SK-N-SH treated with all-trans-retinoic acid at 6 μM for 48 hours (cell line): ENCODE measurements at regions not wholly inside any gene's neighbourhood (a gene's known extent, or its start where the extent isn't known, plus 50 kb on each side); places are given as distances from the start of the nearest gene placed in this dataset.

Experiments
- ISL1 ChIP-seq: fragments of 250-450 bp; sonication (Bioruptor Pico); IDR thresholded peaks from 2 replicates; pipeline ENCODE4 v2.1.2; 2022; ENCODE audit warnings: mild to moderate bottlenecking, moderate library complexity
- OSR1 ChIP-seq: fragments of 250-450 bp; sonication (Bioruptor Pico); IDR thresholded peaks from 2 replicates; pipeline ENCODE4 v1.8.0; 2022; ENCODE audit warnings: moderate library complexity, mild to moderate bottlenecking, inconsistent platforms
- PPARA ChIP-seq: fragments of 250-450 bp; sonication (Bioruptor Pico); IDR thresholded peaks from 2 replicates; pipeline ENCODE4 v1.5.0; 2020; ENCODE audit warnings: mild to moderate bottlenecking, borderline replicate concordance
- RARB ChIP-seq: fragments of 250-450 bp; sonication (Bioruptor Pico); IDR thresholded peaks from 2 replicates; pipeline ENCODE4 v1.8.0; 2021; ENCODE audit warnings: mild to moderate bottlenecking, moderate library complexity
- SNAI2 ChIP-seq: fragments of 250-450 bp; sonication (Bioruptor Pico); IDR thresholded peaks from 2 replicates; pipeline ENCODE4 v1.5.0; 2020; ENCODE audit warnings: mild to moderate bottlenecking, moderate library complexity
- ZFP3 ChIP-seq: fragments of 250-450 bp; sonication (Bioruptor Pico); IDR thresholded peaks from 2 replicates; pipeline ENCODE4 v1.5.0; 2020; ENCODE audit warnings: mild to moderate bottlenecking, moderate library complexity
- ZFP30 ChIP-seq: fragments of 450-650 bp; formaldehyde crosslinking; IDR thresholded peaks from 2 replicates; pipeline ENCODE4 v1.5.0; 2022; ENCODE audit warnings: mild to moderate bottlenecking, moderate library complexity
- ZNF565 ChIP-seq: fragments of 450-650 bp; formaldehyde crosslinking; conservative IDR thresholded peaks from 2 replicates; pipeline ENCODE4 v1.5.0; 2020; ENCODE audit warnings: low read depth, mild to moderate bottlenecking, moderate library complexity
- ZNF70 ChIP-seq: fragments of 450-650 bp; formaldehyde crosslinking; IDR thresholded peaks from 2 replicates; pipeline ENCODE4 v1.5.0; 2020; ENCODE audit warnings: mild to moderate bottlenecking, moderate library complexity
- TF ChIP-seq, protein P1 (sequence below): fragments of 250-450 bp; sonication (Bioruptor Pico); IDR thresholded peaks from 2 replicates; pipeline ENCODE4 v1.5.1; 2021; ENCODE audit warnings: mild to moderate bottlenecking, moderate library complexity
- TF ChIP-seq, protein P2 (sequence below): fragments of 250-450 bp; sonication (Bioruptor Pico); IDR thresholded peaks from 2 replicates; pipeline ENCODE4 v1.5.0; 2020; ENCODE audit warnings: mild to moderate bottlenecking, moderate library complexity
- TF ChIP-seq, protein P3 (sequence below): fragments of 250-450 bp; sonication (Bioruptor Pico); IDR thresholded peaks from 2 replicates; pipeline ENCODE4 v1.8.0; 2020; ENCODE audit warnings: mild to moderate bottlenecking, moderate library complexity, borderline replicate concordance

DNA sequence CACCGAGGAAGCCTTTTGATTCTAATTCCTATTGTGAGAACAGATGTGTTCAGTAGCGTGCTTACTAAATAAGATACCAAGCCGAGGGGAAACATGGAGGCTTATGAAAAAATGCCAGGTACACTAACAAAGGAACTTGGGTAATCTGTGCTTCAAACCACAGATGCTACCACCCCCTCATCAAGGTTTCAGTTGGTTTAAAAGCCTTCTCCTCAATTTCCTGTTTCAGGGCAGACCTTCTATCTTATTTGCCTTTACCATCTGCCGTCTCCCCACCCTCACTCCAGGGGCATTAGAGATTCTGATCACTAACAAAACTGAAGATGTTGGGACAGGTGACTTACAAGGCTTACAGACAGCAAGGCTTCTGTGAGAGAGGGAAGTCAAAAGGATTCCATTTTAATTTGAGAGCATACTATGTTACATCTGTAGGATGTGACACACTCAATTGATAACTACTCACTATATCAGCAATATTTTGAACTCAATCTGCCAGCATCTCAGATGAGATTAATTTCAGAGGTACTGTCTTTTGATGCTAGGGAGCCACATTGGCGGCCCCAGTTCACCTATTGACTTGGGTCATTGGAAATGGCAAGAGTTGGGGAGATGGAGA is 60.6 kb upstream of the PLCL2 start:
- TF ChIP-seq ZNF565 (no peak), RARB (CRISPR knock-in tag) (no peak), PPARA (CRISPR knock-in tag) (no peak), ZFP3 (no peak), SNAI2 (CRISPR knock-in tag) (no peak), ZFP30 (no peak), ISL1 (CRISPR knock-in tag) (no peak), ZNF70 (CRISPR knock-in tag) (no peak), OSR1 (CRISPR knock-in tag) (no peak)
- TF ChIP-seq, protein P1, sequence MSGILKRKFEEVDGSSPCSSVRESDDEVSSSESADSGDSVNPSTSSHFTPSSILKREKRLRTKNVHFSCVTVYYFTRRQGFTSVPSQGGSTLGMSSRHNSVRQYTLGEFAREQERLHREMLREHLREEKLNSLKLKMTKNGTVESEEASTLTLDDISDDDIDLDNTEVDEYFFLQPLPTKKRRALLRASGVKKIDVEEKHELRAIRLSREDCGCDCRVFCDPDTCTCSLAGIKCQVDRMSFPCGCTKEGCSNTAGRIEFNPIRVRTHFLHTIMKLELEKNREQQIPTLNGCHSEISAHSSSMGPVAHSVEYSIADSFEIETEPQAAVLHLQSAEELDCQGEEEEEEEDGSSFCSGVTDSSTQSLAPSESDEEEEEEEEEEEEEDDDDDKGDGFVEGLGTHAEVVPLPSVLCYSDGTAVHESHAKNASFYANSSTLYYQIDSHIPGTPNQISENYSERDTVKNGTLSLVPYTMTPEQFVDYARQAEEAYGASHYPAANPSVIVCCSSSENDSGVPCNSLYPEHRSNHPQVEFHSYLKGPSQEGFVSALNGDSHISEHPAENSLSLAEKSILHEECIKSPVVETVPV (CRISPR knock-in tag) = no peak
- TF ChIP-seq, protein P2, sequence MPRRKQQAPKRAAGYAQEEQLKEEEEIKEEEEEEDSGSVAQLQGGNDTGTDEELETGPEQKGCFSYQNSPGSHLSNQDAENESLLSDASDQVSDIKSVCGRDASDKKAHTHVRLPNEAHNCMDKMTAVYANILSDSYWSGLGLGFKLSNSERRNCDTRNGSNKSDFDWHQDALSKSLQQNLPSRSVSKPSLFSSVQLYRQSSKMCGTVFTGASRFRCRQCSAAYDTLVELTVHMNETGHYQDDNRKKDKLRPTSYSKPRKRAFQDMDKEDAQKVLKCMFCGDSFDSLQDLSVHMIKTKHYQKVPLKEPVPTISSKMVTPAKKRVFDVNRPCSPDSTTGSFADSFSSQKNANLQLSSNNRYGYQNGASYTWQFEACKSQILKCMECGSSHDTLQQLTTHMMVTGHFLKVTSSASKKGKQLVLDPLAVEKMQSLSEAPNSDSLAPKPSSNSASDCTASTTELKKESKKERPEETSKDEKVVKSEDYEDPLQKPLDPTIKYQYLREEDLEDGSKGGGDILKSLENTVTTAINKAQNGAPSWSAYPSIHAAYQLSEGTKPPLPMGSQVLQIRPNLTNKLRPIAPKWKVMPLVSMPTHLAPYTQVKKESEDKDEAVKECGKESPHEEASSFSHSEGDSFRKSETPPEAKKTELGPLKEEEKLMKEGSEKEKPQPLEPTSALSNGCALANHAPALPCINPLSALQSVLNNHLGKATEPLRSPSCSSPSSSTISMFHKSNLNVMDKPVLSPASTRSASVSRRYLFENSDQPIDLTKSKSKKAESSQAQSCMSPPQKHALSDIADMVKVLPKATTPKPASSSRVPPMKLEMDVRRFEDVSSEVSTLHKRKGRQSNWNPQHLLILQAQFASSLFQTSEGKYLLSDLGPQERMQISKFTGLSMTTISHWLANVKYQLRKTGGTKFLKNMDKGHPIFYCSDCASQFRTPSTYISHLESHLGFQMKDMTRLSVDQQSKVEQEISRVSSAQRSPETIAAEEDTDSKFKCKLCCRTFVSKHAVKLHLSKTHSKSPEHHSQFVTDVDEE (CRISPR knock-in tag) = no peak
- TF ChIP-seq, protein P3, sequence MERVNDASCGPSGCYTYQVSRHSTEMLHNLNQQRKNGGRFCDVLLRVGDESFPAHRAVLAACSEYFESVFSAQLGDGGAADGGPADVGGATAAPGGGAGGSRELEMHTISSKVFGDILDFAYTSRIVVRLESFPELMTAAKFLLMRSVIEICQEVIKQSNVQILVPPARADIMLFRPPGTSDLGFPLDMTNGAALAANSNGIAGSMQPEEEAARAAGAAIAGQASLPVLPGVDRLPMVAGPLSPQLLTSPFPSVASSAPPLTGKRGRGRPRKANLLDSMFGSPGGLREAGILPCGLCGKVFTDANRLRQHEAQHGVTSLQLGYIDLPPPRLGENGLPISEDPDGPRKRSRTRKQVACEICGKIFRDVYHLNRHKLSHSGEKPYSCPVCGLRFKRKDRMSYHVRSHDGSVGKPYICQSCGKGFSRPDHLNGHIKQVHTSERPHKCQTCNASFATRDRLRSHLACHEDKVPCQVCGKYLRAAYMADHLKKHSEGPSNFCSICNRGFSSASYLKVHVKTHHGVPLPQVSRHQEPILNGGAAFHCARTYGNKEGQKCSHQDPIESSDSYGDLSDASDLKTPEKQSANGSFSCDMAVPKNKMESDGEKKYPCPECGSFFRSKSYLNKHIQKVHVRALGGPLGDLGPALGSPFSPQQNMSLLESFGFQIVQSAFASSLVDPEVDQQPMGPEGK (CRISPR knock-in tag) = no peak
